T-helper 1 cell treated with Interleukin-12 subunit alpha and Interleukin-12 subunit beta and Interleukin-4 antibody, amounts not matched to agents 30 μg/mL and 1 μg/mL, for 36 hours (primary cell): ENCODE measurements at regions not wholly inside any gene's neighbourhood (a gene's known extent, or its start where the extent isn't known, plus 50 kb on each side); places are given as distances from the start of the nearest gene placed in this dataset.
A peak's percentile ranks its signal among the peaks of the same experiment; 100 is the strongest.
"Not testable (repeated sequence)": the region's sequence is repeated elsewhere in the genome, so short reads cannot be mapped to it uniquely, and the experiment has no call there.

Experiments
- H3K27ac Mint-ChIP-seq: one replicate; pipeline ENCODE4 v1.8.0; 2021; ENCODE audit warnings: mild to moderate bottlenecking, mixed read lengths
- H3K27me3 Mint-ChIP-seq: one replicate; pipeline ENCODE4 v1.8.0; 2021; ENCODE audit warnings: low read depth, mixed read lengths
- H3K36me3 Mint-ChIP-seq: one replicate; pipeline ENCODE4 v1.8.0; 2021; ENCODE audit warnings: low read depth, mixed read lengths
- H3K4me1 Mint-ChIP-seq: one replicate; pipeline ENCODE4 v1.8.0; 2021; ENCODE audit warnings: low read depth, mixed read lengths
- H3K4me3 Mint-ChIP-seq: one replicate; pipeline ENCODE4 v1.8.0; 2021; ENCODE audit warnings: mild to moderate bottlenecking, moderate library complexity, mixed read lengths
- H3K9me3 Mint-ChIP-seq: one replicate; pipeline ENCODE4 v1.8.0; 2021; ENCODE audit warnings: mixed read lengths

DNA sequence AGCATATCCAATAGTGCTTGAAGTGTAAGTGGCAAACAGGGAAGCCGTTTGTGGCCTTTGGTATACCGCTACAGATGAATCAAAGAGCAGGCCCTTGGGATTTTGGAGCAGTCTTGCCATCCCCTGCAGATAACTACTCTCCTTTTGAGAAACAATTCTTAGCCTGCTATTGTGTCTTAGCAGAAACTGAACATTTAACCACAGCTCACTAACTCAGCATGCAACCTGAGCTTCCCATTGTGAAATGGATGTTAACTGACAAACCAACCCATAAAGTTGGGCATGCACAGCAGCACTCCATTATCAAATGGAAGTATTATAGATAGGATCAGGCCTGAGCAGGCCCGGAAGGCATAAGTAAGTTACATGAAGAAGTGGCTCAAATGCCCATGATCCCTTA, 315.3 kb upstream of the PTGER4 start:
- Mint-ChIP-seq H3K36me3 (peaks cover 8% of the 10 kb centered on the region), H3K9me3 (peaks cover 28% of the 10 kb centered on the region), H3K27ac (no peak overlapping the region), H3K27me3 (no peaks in the 10 kb centered on the region), H3K4me1 (peaks cover 11% of the 10 kb centered on the region), H3K4me3 (no peak overlapping the region)

DNA sequence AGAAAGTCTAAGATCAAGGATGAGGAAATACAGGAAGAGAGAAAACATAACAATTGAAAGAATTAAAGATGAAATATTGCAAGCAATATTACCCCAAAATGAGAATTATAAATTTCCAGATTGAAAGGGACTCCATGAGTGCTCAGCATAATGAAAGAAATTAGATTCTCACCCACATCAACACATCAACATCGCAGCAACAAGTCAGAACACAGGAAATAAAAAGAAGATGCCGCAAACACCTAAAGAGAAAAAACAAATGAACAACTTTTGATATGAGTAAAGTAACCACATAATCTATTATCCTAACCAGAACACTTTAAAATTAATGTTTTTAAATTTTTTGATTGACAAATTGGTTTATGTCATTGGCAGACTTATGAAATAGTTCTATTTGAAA, 318.3 kb upstream of the PTGER4 start:
- Mint-ChIP-seq H3K4me3 (no peak overlapping the region), H3K4me1 (peaks cover 14% of the 10 kb centered on the region), H3K27ac (no peak overlapping the region), H3K9me3 (peaks cover 23% of the 10 kb centered on the region), H3K36me3 (peaks cover 8% of the 10 kb centered on the region), H3K27me3 (no peaks in the 10 kb centered on the region)

DNA sequence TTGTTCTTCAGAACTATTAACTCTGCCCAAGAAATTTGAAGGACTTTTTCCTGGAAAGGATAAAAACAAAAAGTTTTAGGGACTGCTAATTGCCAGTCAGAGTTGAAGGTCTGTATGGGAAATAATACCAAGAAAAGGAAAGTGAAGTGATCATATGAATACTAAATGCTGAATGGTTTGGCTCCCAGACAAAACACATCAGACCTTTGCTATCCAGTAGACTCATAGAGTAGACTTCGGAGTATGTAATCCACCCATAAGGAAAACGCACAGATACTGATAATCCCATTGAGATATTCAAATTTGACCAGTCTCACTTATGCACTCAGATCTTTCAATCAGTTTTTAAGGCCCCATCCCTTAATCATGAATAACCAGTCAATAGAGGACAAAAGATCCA, 319.0 kb upstream of the PTGER4 start:
- H3K4me3 Mint-ChIP-seq = no peak overlapping the region
- peaks cover 8% of the 10 kb centered on the region for H3K36me3 Mint-ChIP-seq
- peaks cover 23% of the 10 kb centered on the region for H3K9me3 Mint-ChIP-seq
- peaks cover 14% of the 10 kb centered on the region for H3K4me1 Mint-ChIP-seq
- no peaks in the 10 kb centered on the region for H3K27me3 Mint-ChIP-seq
- H3K27ac Mint-ChIP-seq = no peak overlapping the region

DNA sequence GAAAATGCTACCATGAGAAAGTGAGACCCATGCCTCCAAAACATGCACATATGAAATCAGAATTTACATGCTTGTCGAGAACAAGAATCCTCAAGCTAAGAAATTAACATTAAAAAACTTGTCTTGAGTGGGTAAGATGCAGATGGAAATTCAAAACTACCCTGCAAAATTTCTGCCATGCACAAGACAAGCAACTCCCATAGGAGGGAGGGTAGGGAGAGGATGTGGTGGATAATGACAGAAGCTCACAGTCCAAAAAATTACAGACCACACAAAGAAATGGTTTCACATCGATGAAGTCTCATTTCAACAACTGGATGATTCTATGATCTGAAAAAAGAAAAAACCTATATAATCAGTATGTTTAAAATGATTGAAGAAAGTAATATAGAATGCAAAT, 319.9 kb upstream of the PTGER4 start:
- peaks cover 14% of the 10 kb centered on the region for H3K4me1 Mint-ChIP-seq
- H3K4me3 Mint-ChIP-seq = no peak overlapping the region
- peaks cover 9% of the 10 kb centered on the region for H3K36me3 Mint-ChIP-seq
- H3K27ac Mint-ChIP-seq = no peak overlapping the region
- H3K27me3 Mint-ChIP-seq = no peaks in the 10 kb centered on the region
- peaks cover 27% of the 10 kb centered on the region for H3K9me3 Mint-ChIP-seq

DNA sequence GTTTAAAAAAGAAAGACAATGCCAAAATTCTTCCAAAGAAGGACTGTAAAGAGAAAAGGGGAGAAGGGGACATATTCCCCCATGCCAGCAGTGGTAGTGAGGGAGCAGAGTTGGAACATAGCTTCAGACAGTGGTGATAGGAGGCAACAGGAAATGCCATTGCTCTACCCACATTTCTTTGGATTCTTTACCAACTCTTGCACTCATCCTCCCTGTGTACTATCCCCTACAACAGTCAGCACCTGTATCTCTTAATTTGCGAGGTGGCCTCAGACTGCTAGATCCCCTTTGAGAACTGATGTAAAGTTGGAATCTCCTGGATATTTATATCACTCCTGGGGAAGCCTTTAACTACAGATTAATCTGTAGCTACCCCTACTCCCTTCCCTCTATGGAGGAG, 320.6 kb upstream of the PTGER4 start:
- Mint-ChIP-seq H3K36me3 (peaks cover 8% of the 10 kb centered on the region), H3K27ac (no peak overlapping the region), H3K4me3 (no peak overlapping the region)

DNA sequence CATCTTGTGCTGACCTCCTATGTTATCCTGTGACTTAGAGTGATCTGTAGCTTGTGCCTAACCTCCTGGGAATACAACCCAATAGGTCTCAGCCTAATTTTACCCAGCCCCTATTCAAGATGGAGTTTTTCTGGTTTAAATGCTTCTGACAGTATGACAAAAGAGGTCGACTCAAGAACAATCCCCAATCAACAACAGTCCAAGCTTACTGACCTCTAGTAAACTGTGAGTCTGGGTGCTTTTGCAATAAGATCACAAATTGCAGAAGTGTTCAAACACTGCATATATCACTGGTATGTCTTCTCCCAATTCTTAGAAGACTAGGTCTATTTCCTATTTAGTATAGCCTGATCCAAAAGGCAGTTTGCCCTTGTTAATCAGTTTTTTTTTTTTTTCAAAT, 323.5 kb upstream of the PTGER4 start:
- peaks cover 14% of the 10 kb centered on the region for H3K4me1 Mint-ChIP-seq
- H3K27ac Mint-ChIP-seq = no peak overlapping the region

More for the DNA sequence above, 320.6 kb upstream of the PTGER4 start:
- Mint-ChIP-seq H3K4me1 (peaks cover 14% of the 10 kb centered on the region), H3K27me3 (no peaks in the 10 kb centered on the region), H3K9me3 (peaks cover 20% of the 10 kb centered on the region)

DNA sequence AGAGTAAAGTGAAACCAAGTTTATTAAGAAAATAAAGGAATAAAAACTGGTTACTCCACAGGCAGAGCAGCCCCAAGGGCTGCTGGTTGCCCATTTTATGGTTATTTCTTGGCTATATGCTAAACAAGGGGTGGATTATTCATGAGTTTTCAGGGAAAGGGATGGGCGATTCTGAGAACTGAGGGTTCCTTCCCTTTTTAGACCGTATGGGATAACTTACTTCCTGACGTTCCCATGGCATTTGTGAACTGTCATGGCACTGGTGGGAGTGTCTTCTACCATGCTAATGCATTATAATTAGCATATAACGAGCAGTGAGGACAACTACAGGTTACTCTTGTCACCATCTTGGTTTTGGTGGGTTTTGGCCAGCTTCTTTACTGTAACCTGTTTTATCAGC, 323.9 kb upstream of the PTGER4 start:
- Mint-ChIP-seq H3K4me3 (no peak overlapping the region), H3K36me3 (peaks cover 4% of the 10 kb centered on the region), H3K9me3 (peaks cover 22% of the 10 kb centered on the region), H3K27ac (no peak overlapping the region), H3K4me1 (peaks cover 14% of the 10 kb centered on the region), H3K27me3 (no peaks in the 10 kb centered on the region)

More for the DNA sequence above, 323.5 kb upstream of the PTGER4 start:
- H3K4me3 Mint-ChIP-seq = no peak overlapping the region
- no peaks in the 10 kb centered on the region for H3K27me3 Mint-ChIP-seq
- peaks cover 4% of the 10 kb centered on the region for H3K36me3 Mint-ChIP-seq
- H3K9me3 Mint-ChIP-seq = peaks cover 18% of the 10 kb centered on the region

DNA sequence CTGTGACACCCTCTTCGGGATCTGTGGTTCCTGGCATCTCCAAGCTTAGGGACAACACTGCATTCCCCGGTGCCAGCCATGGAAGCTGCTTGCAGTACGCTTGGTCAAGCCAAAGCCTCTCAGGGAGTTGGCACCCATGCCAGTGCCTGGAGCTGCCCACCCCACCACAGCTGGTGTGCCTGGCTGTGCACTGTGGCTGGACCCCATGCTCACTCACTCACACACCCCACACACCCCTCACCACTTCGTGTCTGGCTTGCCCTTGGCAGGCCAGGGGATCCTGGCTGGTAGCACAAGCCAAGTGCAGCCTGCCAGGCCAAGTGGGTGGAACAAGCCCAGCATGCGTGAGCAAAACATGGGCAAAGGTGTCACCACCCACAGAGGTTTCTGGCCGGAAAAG, 324.5 kb upstream of the PTGER4 start:
- Mint-ChIP-seq H3K36me3 (peaks cover 7% of the 10 kb centered on the region), H3K4me1 (peaks cover 12% of the 10 kb centered on the region), H3K27me3 (no peaks in the 10 kb centered on the region), H3K4me3 (no peak overlapping the region), H3K27ac (no peak overlapping the region), H3K9me3 (peaks cover 29% of the 10 kb centered on the region)

DNA sequence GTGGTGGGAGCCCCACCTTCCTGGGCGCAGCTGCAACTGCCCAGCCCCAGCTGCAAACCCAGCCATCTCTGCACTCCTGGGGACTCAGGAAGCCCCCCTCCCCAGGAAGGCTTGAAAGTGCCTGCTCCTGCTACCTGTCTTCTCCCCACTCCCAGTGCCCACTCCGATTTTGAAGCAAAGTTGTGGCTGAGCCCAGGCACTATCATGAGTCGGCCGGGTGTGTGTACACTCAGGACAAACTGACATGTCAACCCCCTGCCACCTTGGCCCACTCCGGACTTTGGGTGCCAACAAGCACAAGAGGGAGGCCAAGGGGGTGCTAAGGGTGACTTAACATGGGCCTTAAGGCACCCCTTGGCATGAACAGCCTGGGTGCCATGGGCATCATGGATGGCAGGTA, 325.5 kb upstream of the PTGER4 start:
- peaks cover 4% of the 10 kb centered on the region for H3K4me1 Mint-ChIP-seq
- no peak overlapping the region for H3K4me3 Mint-ChIP-seq
- H3K27me3 Mint-ChIP-seq = no peaks in the 10 kb centered on the region

DNA sequence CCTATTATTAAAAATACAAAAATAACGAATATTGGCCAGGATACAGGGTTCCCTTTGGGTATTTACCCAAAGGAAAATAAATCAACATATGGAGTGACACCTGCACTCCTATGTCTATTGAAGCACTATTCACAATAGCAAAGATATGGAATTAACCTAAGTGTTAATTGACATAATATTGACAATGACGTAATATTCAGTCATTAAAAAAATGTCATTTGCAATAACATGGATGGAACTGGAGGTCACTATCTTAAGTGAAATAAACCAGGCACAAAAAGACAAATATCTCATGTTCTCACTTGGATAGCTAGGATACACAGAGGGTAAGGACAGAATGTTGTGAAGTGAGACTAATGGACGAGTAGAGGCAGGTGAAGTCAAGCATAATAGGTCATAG, 326.3 kb upstream of the PTGER4 start:
- H3K36me3 Mint-ChIP-seq = peaks cover 19% of the 10 kb centered on the region
- H3K4me1 Mint-ChIP-seq = no peaks in the 10 kb centered on the region

More for the DNA sequence above, 325.5 kb upstream of the PTGER4 start:
- Mint-ChIP-seq H3K9me3 (peaks cover 39% of the 10 kb centered on the region), H3K27ac (no peak overlapping the region), H3K36me3 (peaks cover 16% of the 10 kb centered on the region)

DNA sequence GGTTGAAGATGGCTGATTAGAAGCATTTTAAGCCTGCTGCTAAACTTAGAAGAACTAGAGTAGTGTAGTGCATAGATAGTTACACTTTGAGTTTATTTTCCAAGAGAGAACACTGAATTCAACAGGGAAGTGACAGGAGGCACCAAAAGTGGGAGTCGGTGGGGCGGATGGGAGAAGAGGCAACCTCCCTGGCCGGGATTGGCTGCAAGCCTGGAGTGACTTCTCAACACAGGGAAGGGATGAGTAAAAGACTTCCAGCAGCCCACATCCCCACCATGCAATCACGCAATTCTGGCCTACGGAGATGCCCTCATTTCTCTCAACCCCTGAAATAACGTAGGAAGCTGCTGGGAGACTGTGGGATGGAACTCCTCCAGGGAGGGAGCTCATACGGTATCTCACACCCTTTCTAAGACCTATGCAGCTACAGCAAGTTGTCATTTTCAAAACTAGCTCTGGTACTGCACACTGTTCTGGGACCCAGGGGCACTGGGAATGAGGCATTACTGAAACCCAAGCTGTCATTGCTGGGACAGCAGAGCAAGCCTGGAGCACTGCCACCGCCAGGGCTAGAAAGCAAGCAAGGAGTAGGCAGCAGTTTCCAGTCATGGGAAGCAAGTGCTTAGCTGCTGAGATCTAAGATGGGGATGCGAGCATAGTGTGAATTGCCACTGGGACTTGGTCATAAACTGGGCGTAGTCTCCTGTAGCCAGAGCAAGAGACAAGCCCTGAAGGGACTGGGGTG, 331.6 kb upstream of the PTGER4 start:
- H3K36me3 Mint-ChIP-seq = peaks cover 22% of the 10 kb centered on the region
- H3K4me3 Mint-ChIP-seq = no peak overlapping the region
- H3K27me3 Mint-ChIP-seq = no peaks in the 10 kb centered on the region
- no peaks in the 10 kb centered on the region for H3K4me1 Mint-ChIP-seq
- H3K9me3 Mint-ChIP-seq = peaks cover 47% of the 10 kb centered on the region
- no peak overlapping the region for H3K27ac Mint-ChIP-seq

More for the DNA sequence above, 326.3 kb upstream of the PTGER4 start:
- Mint-ChIP-seq H3K4me3 (no peak overlapping the region), H3K27ac (no peak overlapping the region), H3K9me3 (peaks cover 46% of the 10 kb centered on the region), H3K27me3 (no peaks in the 10 kb centered on the region)

DNA sequence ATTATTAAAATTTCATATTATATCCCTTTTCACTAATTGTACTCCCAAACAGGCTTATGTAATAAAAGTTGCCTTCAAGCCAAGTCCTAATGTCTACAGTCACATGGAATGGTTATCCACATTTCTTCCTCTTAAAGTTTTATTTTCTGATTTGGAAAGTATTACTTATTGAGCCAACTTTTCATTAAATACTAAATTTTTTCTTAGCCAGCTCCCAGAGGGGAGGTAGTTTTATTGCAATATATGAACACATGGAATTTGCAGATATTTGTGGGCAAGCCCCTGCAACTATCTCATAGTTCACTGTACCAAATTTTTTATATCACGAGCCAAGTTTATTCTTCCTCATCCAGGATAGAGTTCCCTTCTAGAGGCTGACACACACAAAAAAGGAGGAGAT, 332.8 kb upstream of the PTGER4 start:
- H3K36me3 Mint-ChIP-seq = peaks cover 25% of the 10 kb centered on the region
- no peaks in the 10 kb centered on the region for H3K27me3 Mint-ChIP-seq
- H3K9me3 Mint-ChIP-seq = peaks cover 49% of the 10 kb centered on the region
- H3K4me3 Mint-ChIP-seq = no peak overlapping the region
- H3K27ac Mint-ChIP-seq = no peak overlapping the region
- no peaks in the 10 kb centered on the region for H3K4me1 Mint-ChIP-seq

DNA sequence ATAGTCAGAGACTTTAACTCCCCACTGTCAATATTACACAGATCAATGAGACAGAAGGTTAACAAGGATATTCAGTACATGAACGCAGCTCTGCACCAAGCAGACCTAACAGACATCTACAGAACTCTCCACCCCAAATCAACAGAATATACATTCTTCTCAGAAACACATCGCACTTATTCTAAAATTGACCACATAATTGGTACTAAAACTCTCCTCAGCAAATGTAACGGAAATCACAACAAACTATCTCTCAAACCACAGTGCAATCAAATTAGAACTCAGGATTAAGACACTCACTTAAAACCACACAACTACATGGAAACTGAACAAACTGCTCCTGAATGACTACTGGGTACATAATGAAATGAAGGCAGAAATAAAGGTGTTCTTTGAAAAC, 341.3 kb upstream of the PTGER4 start:
- Mint-ChIP-seq H3K9me3 (peaks cover 29% of the 10 kb centered on the region), H3K4me1 (peaks cover 24% of the 10 kb centered on the region)

DNA sequence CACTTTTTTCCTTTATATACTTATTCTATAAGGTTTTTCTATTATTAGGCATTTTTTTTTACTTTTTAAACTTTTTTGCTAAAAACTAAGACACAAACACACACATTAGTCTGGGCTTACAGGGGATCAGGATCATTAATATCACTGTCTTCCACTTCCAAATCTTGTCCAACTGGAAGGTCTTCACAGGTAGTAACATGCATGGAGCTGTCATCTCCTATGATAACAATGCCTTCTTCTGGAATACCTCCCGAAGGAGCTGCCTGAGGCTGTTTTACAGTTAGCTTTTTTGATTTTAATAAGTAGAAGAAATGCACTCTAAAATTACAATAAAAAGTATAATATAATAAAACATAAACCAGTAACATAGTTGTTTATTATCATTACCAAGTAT, 345.5 kb upstream of the PTGER4 start:
- Mint-ChIP-seq H3K36me3 (peaks cover 15% of the 10 kb centered on the region), H3K4me3 (no peak overlapping the region), H3K4me1 (peaks cover 30% of the 10 kb centered on the region), H3K27me3 (no peaks in the 10 kb centered on the region), H3K9me3 (peaks cover 11% of the 10 kb centered on the region), H3K27ac (no peak overlapping the region)

More for the DNA sequence above, 341.3 kb upstream of the PTGER4 start:
- not testable (repeated sequence) for H3K27me3 Mint-ChIP-seq
- Mint-ChIP-seq H3K36me3 (peaks cover 31% of the 10 kb centered on the region), H3K27ac (peak overlapping the region; percentile 34), H3K4me3 (peak overlapping the region; percentile 18)

DNA sequence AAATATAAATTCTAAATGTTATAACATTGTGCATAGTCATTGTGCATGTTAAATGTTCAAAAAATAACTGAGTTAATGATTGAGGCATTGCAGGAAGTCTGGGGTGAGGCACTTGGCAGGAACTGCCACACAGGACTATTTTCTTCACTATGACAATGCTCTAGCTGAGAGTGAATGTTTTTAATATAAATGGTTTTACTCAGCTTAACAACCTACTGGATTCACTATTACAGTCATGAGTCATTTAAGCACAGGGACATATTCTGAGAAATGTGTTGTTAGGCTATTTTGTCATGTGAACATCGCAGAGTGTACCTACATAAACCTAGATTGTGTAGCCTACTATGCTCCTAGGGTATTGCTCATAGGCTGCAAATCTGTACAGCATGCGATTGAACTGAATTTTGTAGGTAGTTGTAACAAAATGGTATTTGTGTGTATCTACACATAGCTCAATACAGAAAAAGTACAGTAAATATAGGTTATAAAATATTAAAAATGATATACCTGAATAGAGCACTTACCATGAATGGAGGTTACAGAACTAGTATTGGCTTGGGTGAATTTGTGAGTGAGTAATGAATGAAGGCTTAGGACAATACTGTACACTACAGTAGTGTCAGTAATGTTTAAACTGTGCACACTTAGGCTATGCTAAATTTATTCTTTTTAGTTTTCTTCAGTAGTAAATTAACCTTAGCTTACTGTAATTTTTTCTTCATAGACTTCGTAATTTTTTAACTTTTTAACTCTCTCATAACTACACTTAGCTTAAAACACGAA, 346.1 kb upstream of the PTGER4 start:
- peaks cover 8% of the 10 kb centered on the region for H3K9me3 Mint-ChIP-seq
- H3K4me1 Mint-ChIP-seq = peaks cover 27% of the 10 kb centered on the region
- H3K36me3 Mint-ChIP-seq = peaks cover 12% of the 10 kb centered on the region
- no peaks in the 10 kb centered on the region for H3K27me3 Mint-ChIP-seq
- H3K27ac Mint-ChIP-seq = no peak overlapping the region
- no peak overlapping the region for H3K4me3 Mint-ChIP-seq
